Smooth muscle cell (in vitro differentiated cells): ENCODE measurements at regions not wholly inside any gene's neighbourhood (a gene's known extent, or its start where the extent isn't known, plus 50 kb on each side); places are given as distances from the start of the nearest gene placed in this dataset.

Experiments
- DNase-seq: peaks from one replicate; lab custom pipeline; 2025; ENCODE audit not compliant: unreplicated experiment; lab: John Stamatoyannopoulos, UW
- H2AFZ ChIP-seq: fragments of 200-600 bp; sonication (generic); 2 replicates; pipeline ENCODE4 v1.6.0; 2016; ENCODE audit warnings: antibody characterized with exemption, low read depth, mild to moderate bottlenecking
- H3F3A ChIP-seq: fragments of 200-600 bp; sonication (generic); 2 replicates; pipeline ENCODE4 v1.6.0; 2017; ENCODE audit warnings: antibody characterized with exemption, low read depth
- H3K27ac ChIP-seq: fragments of 200-600 bp; sonication (generic); 2 replicates; pipeline ENCODE4 v1.5.1; 2016; ENCODE audit warnings: low read depth, mild to moderate bottlenecking
- H3K27me3 ChIP-seq: fragments of 200-600 bp; sonication (generic); 2 replicates; pipeline ENCODE4 v1.6.1; 2016; ENCODE audit warnings: low read depth, mild to moderate bottlenecking
- H3K36me3 ChIP-seq: fragments of 200-600 bp; sonication (generic); 2 replicates; pipeline ENCODE4 v1.5.1; 2016; ENCODE audit warnings: low read depth
- H3K4me1 ChIP-seq: fragments of 200-600 bp; sonication (generic); 2 replicates; pipeline ENCODE4 v1.5.1; 2016; ENCODE audit warnings: low read depth
- H3K4me2 ChIP-seq: fragments of 200-600 bp; sonication (generic); 2 replicates; pipeline ENCODE4 v1.6.0; 2016; ENCODE audit warnings: mild to moderate bottlenecking
- H3K4me3 ChIP-seq: fragments of 200-600 bp; sonication (generic); 2 replicates; pipeline ENCODE4 v1.5.1; 2016; ENCODE audit warnings: mild to moderate bottlenecking
- H3K79me2 ChIP-seq: fragments of 200-600 bp; sonication (generic); 2 replicates; pipeline ENCODE4 v1.6.0; 2016; ENCODE audit warnings: low read depth, mild to moderate bottlenecking
- H3K9ac ChIP-seq: fragments of 200-600 bp; sonication (generic); 2 replicates; pipeline ENCODE4 v1.6.0; 2016; ENCODE audit warnings: low read depth
- H3K9me3 ChIP-seq: fragments of 200-600 bp; sonication (generic); replicated peaks from 2 replicates; pipeline ENCODE4 v1.5.1; 2016; ENCODE audit warnings: low read depth
- H4K20me1 ChIP-seq: fragments of 200-600 bp; sonication (generic); 2 replicates; pipeline ENCODE4 v1.6.0; 2016; ENCODE audit warnings: low read depth
- WGBS: methylation state at CpG from one replicate; pipeline ENCODE4 v1.1.7; 2016; ENCODE audit warnings: low lambda C conversion rate; 5-methylcytosine and 5-hydroxymethylcytosine counted together
- TF ChIP-seq, protein P1 (sequence below): fragments of 200-600 bp; sonication (generic); IDR thresholded peaks from 2 replicates; pipeline ENCODE4 v1.5.1; 2017; ENCODE audit warnings: borderline replicate concordance, mild to moderate bottlenecking, antibody characterized with exemption; ENCODE audit not compliant: insufficient read depth, poor library complexity, severe bottlenecking

DNA sequence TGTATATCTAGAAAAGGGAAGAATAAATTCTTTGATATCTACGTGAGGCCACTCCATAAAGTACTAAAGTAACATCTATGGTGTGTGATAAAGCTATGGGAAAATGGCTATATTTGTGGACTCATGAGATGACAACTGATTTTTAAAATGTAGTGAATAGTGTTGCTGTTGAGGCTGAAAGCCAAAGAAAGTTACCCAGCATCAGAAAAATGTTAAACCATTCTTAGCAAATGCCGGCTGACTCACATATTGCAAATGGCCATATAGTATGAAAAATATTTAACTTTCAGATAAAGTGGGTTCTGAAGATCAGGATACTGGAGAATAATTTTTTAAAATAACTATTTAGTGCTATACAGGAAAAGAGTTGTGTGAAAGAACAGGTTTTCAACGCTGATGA, 129.9 kb upstream of the GRIK2 start:
- no peak for DNase-seq
- Histone ChIP-seq H3K27ac (no peak overlapping the region), H4K20me1 (no peaks in the 10 kb centered on the region), H3K4me1 (no peaks in the 10 kb centered on the region), H3F3A (no peaks in the 10 kb centered on the region), H2AFZ (no peak overlapping the region), H3K9ac (no peak overlapping the region), H3K79me2 (no peaks in the 10 kb centered on the region), H3K36me3 (no peaks in the 10 kb centered on the region), H3K4me3 (no peak overlapping the region), H3K9me3 (no peaks in the 10 kb centered on the region), H3K27me3 (no peaks in the 10 kb centered on the region), H3K4me2 (no peak overlapping the region)
- WGBS: 85% methylated on average over 3 of the region's 3 CpGs
- TF ChIP-seq, protein P1, sequence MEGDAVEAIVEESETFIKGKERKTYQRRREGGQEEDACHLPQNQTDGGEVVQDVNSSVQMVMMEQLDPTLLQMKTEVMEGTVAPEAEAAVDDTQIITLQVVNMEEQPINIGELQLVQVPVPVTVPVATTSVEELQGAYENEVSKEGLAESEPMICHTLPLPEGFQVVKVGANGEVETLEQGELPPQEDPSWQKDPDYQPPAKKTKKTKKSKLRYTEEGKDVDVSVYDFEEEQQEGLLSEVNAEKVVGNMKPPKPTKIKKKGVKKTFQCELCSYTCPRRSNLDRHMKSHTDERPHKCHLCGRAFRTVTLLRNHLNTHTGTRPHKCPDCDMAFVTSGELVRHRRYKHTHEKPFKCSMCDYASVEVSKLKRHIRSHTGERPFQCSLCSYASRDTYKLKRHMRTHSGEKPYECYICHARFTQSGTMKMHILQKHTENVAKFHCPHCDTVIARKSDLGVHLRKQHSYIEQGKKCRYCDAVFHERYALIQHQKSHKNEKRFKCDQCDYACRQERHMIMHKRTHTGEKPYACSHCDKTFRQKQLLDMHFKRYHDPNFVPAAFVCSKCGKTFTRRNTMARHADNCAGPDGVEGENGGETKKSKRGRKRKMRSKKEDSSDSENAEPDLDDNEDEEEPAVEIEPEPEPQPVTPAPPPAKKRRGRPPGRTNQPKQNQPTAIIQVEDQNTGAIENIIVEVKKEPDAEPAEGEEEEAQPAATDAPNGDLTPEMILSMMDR: no peak

- Histone ChIP-seq H3K27me3 (no peaks in the 10 kb centered on the region), H3K9ac (no peak overlapping the region), H3K4me2 (no peak overlapping the region), H4K20me1 (no peaks in the 10 kb centered on the region), H3K9me3 (peaks cover 3% of the 10 kb centered on the region), H3K36me3 (no peaks in the 10 kb centered on the region), H3K79me2 (no peaks in the 10 kb centered on the region), H2AFZ (no peak overlapping the region), H3K27ac (no peak overlapping the region), H3K4me1 (no peaks in the 10 kb centered on the region), H3F3A (no peaks in the 10 kb centered on the region), H3K4me3 (no peak overlapping the region)
- no peak for DNase-seq
- 83% methylated on average over 2 of the region's 2 CpGs for WGBS
- TF ChIP-seq, protein P1: no peak
Measured at GRCh38 chr6:101266063-101266462, 127.4 kb upstream of the GRIK2 start.

DNA sequence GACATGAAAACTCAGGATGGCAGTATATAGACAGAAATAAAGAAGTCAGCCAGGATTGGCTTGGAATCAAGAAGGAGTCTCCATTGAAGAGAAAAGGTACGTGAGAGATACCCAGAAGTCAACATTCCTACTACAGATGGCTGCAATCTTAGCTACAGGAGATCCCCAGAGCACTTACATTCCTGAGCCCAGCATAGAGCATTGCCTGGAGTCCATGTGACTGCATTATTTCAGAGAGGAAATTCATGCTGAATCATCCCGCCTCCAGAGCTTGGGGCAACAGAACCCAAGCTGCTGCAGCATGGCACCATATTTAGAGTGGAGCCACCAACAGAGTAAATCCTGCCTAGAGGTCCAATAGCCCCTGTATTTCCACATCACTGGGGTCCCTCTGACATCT, 125.0 kb upstream of the GRIK2 start:
- peaks cover 3% of the 10 kb centered on the region for H3K9me3 ChIP-seq
- WGBS: 84% methylated on average over 2 of the region's 2 CpGs
- no peak overlapping the region for H2AFZ ChIP-seq

GRCh38 chr6:101275251-101275650, 118.3 kb upstream of the GRIK2 start:
- no peak for DNase-seq

More for the DNA sequence above, 125.0 kb upstream of the GRIK2 start:
- Histone ChIP-seq H4K20me1 (no peaks in the 10 kb centered on the region), H3K4me2 (no peak overlapping the region), H3K4me1 (no peaks in the 10 kb centered on the region), H3K79me2 (no peaks in the 10 kb centered on the region), H3F3A (no peaks in the 10 kb centered on the region), H3K27ac (no peak overlapping the region), H3K36me3 (no peaks in the 10 kb centered on the region), H3K4me3 (no peak overlapping the region), H3K27me3 (no peaks in the 10 kb centered on the region), H3K9ac (no peak overlapping the region)
- no peak for DNase-seq
- TF ChIP-seq, protein P1: no peak

More at GRCh38 chr6:101275251-101275650, 118.3 kb upstream of the GRIK2 start:
- Histone ChIP-seq H3K36me3 (no peaks in the 10 kb centered on the region), H3F3A (no peaks in the 10 kb centered on the region), H3K9ac (no peak overlapping the region), H3K9me3 (no peaks in the 10 kb centered on the region), H2AFZ (no peak overlapping the region), H3K4me1 (no peaks in the 10 kb centered on the region), H3K27ac (no peak overlapping the region), H3K4me2 (no peak overlapping the region), H3K27me3 (no peaks in the 10 kb centered on the region), H4K20me1 (no peaks in the 10 kb centered on the region), H3K4me3 (no peak overlapping the region), H3K79me2 (no peaks in the 10 kb centered on the region)
- TF ChIP-seq, protein P1: no peak
- 73% methylated on average over 5 of the region's 5 CpGs for WGBS
